K562 (cell line): ENCODE measurements at regions not wholly inside any gene's neighbourhood (a gene's known extent, or its start where the extent isn't known, plus 50 kb on each side); places are given as distances from the start of the nearest gene placed in this dataset.

Experiments
- ATAC-seq: fragments of 200-7000 bp; cut with Tn5 transposase; 3 replicates; pipeline ENCODE4 v1.9.1; 2020; ENCODE audit warnings: moderate library complexity
- BruUV-seq: library from RNA; stranded (reverse); fragments of 400-500 nt; replicated peaks from 2 replicates; lab custom pipeline; 2021; lab: Mats Ljungman, UMichigan
- CTCF ChIA-PET: fragments of 300-600 bp; formaldehyde crosslinking; extraction: SDS; loops from one replicate; lab custom pipeline; 2021; ENCODE audit warnings: low intra/inter-chr PET ratio; lab: Yijun Ruan, JAX
- POLR2A ChIA-PET: fragments of 300-600, 350-650 bp; sonication (Branson Sonifier 250); formaldehyde crosslinking; extraction: SDS; loops from one replicate; lab custom pipeline; 2021; ENCODE audit warnings: antibody characterized with exemption, inconsistent platforms; lab: Yijun Ruan, JAX
- DNase-seq, 4 experiments: peaks; one replicate each; pipeline versions ENCODE4 v3.0.0 to v3.0.0-alpha.2; 2011 to 2018; ENCODE audit warnings: low spot score in 3 of 4, mixed read lengths in 3 of 4; ENCODE audit errors: extremely low read depth in 1 of 4
- FAIRE-seq: peaks from 2 replicates; lab custom pipeline; 2011; peaks lifted over from hg19 to GRCh38; lab: Jason Lieb, UNC
- H2AFZ ChIP-seq: 2 replicates; pipeline ENCODE4 v1.6.0; 2011; ENCODE audit warnings: low read depth, low read length, control low read depth, inconsistent platforms
- H3K27ac ChIP-seq: fragments of 200-600 bp; 3 replicates; pipeline ENCODE4 v1.8.0; 2011; ENCODE audit warnings: low read depth, mild to moderate bottlenecking, control low read depth, inconsistent platforms, low read length, moderate library complexity, mixed read lengths; ENCODE audit errors: extremely low read depth
- H3K27me3 ChIP-seq, 2 experiments: fragments of 300-600 bp in 1 of 2; 2 replicates in 1 of 2; 3 replicates in 1 of 2; pipeline versions ENCODE4 v1.6.0 to v1.8.0; 2011; ENCODE audit warnings: inconsistent platforms in 2 of 2, low read length in 2 of 2, mild to moderate bottlenecking in 1 of 2, mixed read lengths in 1 of 2, moderate library complexity in 1 of 2; ENCODE audit not compliant: control insufficient read depth in 2 of 2, insufficient read depth in 2 of 2
- H3K36me3 ChIP-seq: fragments of 300-600 bp; 3 replicates; pipeline ENCODE4 v1.8.0; 2011; ENCODE audit warnings: mild to moderate bottlenecking, low read length, inconsistent platforms; ENCODE audit not compliant: control insufficient read depth, insufficient read depth
- H3K4me1 ChIP-seq, 2 experiments: fragments of 200-600 bp in 1 of 2; replicated peaks in 1 of 2; 2 replicates in 1 of 2; 3 replicates in 1 of 2; pipeline versions ENCODE4 v1.5.1 to v1.8.0; 2011; ENCODE audit warnings: inconsistent platforms in 2 of 2, low read length in 2 of 2, mild to moderate bottlenecking in 1 of 2, mixed read lengths in 1 of 2, moderate library complexity in 1 of 2; ENCODE audit not compliant: control insufficient read depth in 2 of 2, insufficient read depth in 2 of 2
- H3K4me2 ChIP-seq: 2 replicates; pipeline ENCODE4 v1.6.1; 2011; ENCODE audit warnings: low read length, control low read depth, inconsistent platforms, mixed read lengths; ENCODE audit not compliant: insufficient read depth
- H3K4me3 ChIP-seq: fragments of 200-600 bp; sonication (generic), shearing (Covaris generic); 2 replicates; pipeline ENCODE4 v1.5.1; 2016; ENCODE audit warnings: control low read depth, inconsistent platforms
- H3K79me2 ChIP-seq: fragments of 200-600 bp; 3 replicates; pipeline ENCODE4 v1.8.0; 2011; ENCODE audit warnings: low read length, inconsistent platforms; ENCODE audit not compliant: control insufficient read depth, insufficient read depth
- H3K9ac ChIP-seq, 2 experiments: 2 replicates each; pipeline versions ENCODE4 v1.6.0 to v1.6.1; 2011; ENCODE audit warnings: low read depth in 2 of 2, low read length in 2 of 2, control low read depth in 1 of 2, inconsistent platforms in 1 of 2, mild to moderate bottlenecking in 1 of 2, mixed read lengths in 1 of 2; ENCODE audit not compliant: insufficient read depth in 1 of 2
- H3K9me1 ChIP-seq: one replicate; pipeline ENCODE4 v1.6.0; 2011; ENCODE audit warnings: inconsistent platforms, mild to moderate bottlenecking, low read length, moderate library complexity; ENCODE audit not compliant: control insufficient read depth, insufficient read depth
- H3K9me3 ChIP-seq: replicated peaks from 2 replicates; pipeline ENCODE4 v1.5.1; 2011; ENCODE audit warnings: low read depth, low read length, inconsistent platforms; ENCODE audit not compliant: control insufficient read depth, insufficient read depth
- H4K20me1 ChIP-seq: replicated peaks from 2 replicates; pipeline ENCODE4 v1.6.1; 2011; ENCODE audit warnings: low read length, inconsistent platforms, mixed read lengths; ENCODE audit not compliant: control insufficient read depth, insufficient read depth
- BACH1 ChIP-seq: fragments of 200-800 bp; sonication (Bioruptor generic); IDR thresholded peaks from 2 replicates; pipeline ENCODE4 v1.6.1; 2016; ENCODE audit warnings: missing genetic modification characterization, missing compliant biosample characterization
- CREBBP ChIP-seq: IDR thresholded peaks from one replicate; pipeline ENCODE4 v1.6.1; 2012; ENCODE audit warnings: low read depth, mild to moderate bottlenecking, control low read depth, inconsistent platforms, low read length
- HDAC6 ChIP-seq: IDR thresholded peaks from 2 replicates; pipeline ENCODE4 v1.6.1; 2012; ENCODE audit warnings: low read depth, mild to moderate bottlenecking, control low read depth, inconsistent platforms, low read length, moderate library complexity
- HMG20B ChIP-seq: fragments of 250-450 bp; sonication (Bioruptor Pico); IDR thresholded peaks from 2 replicates; pipeline ENCODE4 v1.5.0; 2021; ENCODE audit warnings: mild to moderate bottlenecking
- KDM1A ChIP-seq, 2 experiments: fragments of 450-650 bp; IDR thresholded peaks; 2 replicates each; pipeline ENCODE4 v1.6.1; 2016; ENCODE audit warnings: mild to moderate bottlenecking in 2 of 2
- KLF16 ChIP-seq: IDR thresholded peaks from 2 replicates; pipeline ENCODE4 v1.6.1; 2016; ENCODE audit warnings: antibody characterized with exemption
- KLF6 ChIP-seq: fragments of 250-450 bp; sonication (Bioruptor Pico); IDR thresholded peaks from 2 replicates; pipeline ENCODE4 v1.4.0; 2020; ENCODE audit warnings: mild to moderate bottlenecking, moderate library complexity, borderline replicate concordance
- LARP7 ChIP-seq: fragments of 450-650 bp; IDR thresholded peaks from 2 replicates; pipeline ENCODE4 v1.6.1; 2016
- TAF9B ChIP-seq: fragments of 450-650 bp; IDR thresholded peaks from 2 replicates; pipeline ENCODE4 v1.6.1; 2018; ENCODE audit warnings: mild to moderate bottlenecking; ENCODE audit not compliant: partially characterized antibody
- ZBTB8A ChIP-seq: fragments of 450-650 bp; IDR thresholded peaks from 2 replicates; pipeline ENCODE4 v1.6.1; 2018; ENCODE audit warnings: mild to moderate bottlenecking, moderate library complexity; ENCODE audit not compliant: partially characterized antibody
- ZNF696 ChIP-seq: fragments of 250-450 bp; sonication (Bioruptor Pico); conservative IDR thresholded peaks from 2 replicates; pipeline ENCODE4 v1.4.0; 2020; ENCODE audit warnings: mild to moderate bottlenecking, moderate library complexity
- ZNF707 ChIP-seq: fragments of 250-450 bp; sonication (Bioruptor Pico); conservative IDR thresholded peaks from 2 replicates; pipeline ENCODE4 v1.8.0; 2022; ENCODE audit warnings: inconsistent platforms, mild to moderate bottlenecking, moderate library complexity
- WGBS: fragments of 100-300 bp; shearing (Covaris generic); methylation state at CpG from one replicate; pipeline ENCODE4 v1.1.6; 2016; ENCODE audit warnings: low coverage, mixed read lengths; ENCODE audit not compliant: insufficient coverage; ENCODE audit errors: missing lambda C conversion rate; 5-methylcytosine and 5-hydroxymethylcytosine counted together
- in situ Hi-C: fragments of 300-500 bp; cut with MboI; formaldehyde crosslinking; loops from 4 replicates; pipeline ENCODE4 v1.15.0; 2018; ENCODE audit warnings: inconsistent platforms, mixed read lengths
- intact Hi-C: fragments of 100-400 bp; cut with micrococcal nuclease; formaldehyde crosslinking; loops from 2 replicates; pipeline ENCODE4 v1.14.2; 2022
- TF ChIP-seq, protein P1 (sequence below): fragments of 450-650 bp; IDR thresholded peaks from 2 replicates; pipeline ENCODE4 v1.6.1; 2016; ENCODE audit warnings: missing biosample characterization, missing genetic modification characterization
- TF ChIP-seq, protein P2 (sequence below): sonication (generic); formaldehyde crosslinking; IDR thresholded peaks from 2 replicates; pipeline ENCODE4 v1.8.0; 2023; ENCODE audit warnings: mild to moderate bottlenecking, missing genetic modification reagents
- TF ChIP-seq, protein P3 (sequence below): IDR thresholded peaks from 2 replicates; pipeline ENCODE4 v1.6.1; 2011; ENCODE audit not compliant: insufficient read length; ENCODE audit errors: extremely low read depth

DNA sequence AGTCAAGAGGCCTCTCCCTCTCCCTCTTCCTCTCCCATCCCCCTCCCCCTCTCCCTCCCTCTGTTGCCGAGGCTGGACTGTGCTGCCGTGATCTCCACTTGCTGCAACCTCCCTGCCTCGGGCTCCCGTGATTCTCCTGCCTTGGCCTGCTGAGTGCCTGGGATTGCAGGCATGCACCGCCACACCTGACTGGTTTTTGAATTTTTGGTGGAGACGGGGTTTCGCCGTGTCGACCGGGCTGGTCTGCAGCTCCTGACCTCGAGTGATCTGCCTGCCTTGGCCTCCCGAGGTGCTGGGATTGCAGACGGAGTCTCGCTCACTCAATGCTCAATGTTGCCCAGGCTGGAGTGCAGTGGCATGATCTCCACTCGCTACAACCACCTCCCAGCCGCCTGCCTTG is 165.1 kb downstream of the CENPC start:
- ChIA-PET CTCF (no interaction called here), POLR2A (no interaction called here)
- no peak for ATAC-seq

DNA sequence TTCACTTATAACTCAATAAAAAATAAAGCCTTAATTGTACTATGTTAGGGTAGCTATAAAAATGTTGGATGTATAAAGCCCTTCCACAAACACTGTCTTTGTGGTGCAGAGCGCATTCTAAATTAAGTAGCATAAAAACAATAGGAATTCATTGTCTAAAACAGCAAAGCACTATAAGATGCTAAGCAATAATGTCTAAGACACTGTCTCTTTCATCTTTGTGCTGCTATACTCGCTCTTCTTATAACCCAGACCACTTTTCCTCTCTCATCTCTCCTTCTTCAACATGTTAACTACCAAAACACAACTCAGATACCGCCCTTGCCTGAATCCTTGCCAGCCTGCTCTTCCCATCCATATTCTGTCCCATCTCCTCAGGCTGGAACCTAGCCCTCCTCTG is 170.0 kb downstream of the CENPC start:
- Histone ChIP-seq H3K4me3 (no peak overlapping the region), H3K36me3 (no peaks in the 10 kb centered on the region), H3K27me3 (no peaks in the 10 kb centered on the region), H3K4me2 (no peak overlapping the region), H3K79me2 (no peaks in the 10 kb centered on the region), H3K9me3 (no peaks in the 10 kb centered on the region), H3K4me1 (no peaks in the 10 kb centered on the region), H3K9me1 (no peaks in the 10 kb centered on the region), H3K9ac (no peak overlapping the region), H2AFZ (no peak overlapping the region), H3K27ac (no peak overlapping the region), H4K20me1 (no peaks in the 10 kb centered on the region)
- no peak for FAIRE-seq
- ATAC-seq: no peak
- CTCF ChIA-PET: no interaction called here
- no TSS peak for BruUV-seq
- 6% methylated on average over 3 of the region's 3 CpGs for WGBS
- no peak for DNase-seq
- in situ Hi-C loops (no loop called here), intact Hi-C loops (no loop called here)
- POLR2A ChIA-PET: interaction anchor here (0.7 kb wide), 1 partner anchor 15 kb away, joined by 3 read pairs; no protein-coding TSS in a partner anchor
- TF ChIP-seq CREBBP (no peak), HDAC6 (no peak), ZNF696 (CRISPR knock-in tag) (no peak), KLF16 (no peak), BACH1 (tag) (no peak), ZBTB8A (no peak), KLF6 (CRISPR knock-in tag) (no peak)
- TF ChIP-seq, protein P1, sequence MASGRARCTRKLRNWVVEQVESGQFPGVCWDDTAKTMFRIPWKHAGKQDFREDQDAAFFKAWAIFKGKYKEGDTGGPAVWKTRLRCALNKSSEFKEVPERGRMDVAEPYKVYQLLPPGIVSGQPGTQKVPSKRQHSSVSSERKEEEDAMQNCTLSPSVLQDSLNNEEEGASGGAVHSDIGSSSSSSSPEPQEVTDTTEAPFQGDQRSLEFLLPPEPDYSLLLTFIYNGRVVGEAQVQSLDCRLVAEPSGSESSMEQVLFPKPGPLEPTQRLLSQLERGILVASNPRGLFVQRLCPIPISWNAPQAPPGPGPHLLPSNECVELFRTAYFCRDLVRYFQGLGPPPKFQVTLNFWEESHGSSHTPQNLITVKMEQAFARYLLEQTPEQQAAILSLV: no peak
- TF ChIP-seq, protein P2, sequence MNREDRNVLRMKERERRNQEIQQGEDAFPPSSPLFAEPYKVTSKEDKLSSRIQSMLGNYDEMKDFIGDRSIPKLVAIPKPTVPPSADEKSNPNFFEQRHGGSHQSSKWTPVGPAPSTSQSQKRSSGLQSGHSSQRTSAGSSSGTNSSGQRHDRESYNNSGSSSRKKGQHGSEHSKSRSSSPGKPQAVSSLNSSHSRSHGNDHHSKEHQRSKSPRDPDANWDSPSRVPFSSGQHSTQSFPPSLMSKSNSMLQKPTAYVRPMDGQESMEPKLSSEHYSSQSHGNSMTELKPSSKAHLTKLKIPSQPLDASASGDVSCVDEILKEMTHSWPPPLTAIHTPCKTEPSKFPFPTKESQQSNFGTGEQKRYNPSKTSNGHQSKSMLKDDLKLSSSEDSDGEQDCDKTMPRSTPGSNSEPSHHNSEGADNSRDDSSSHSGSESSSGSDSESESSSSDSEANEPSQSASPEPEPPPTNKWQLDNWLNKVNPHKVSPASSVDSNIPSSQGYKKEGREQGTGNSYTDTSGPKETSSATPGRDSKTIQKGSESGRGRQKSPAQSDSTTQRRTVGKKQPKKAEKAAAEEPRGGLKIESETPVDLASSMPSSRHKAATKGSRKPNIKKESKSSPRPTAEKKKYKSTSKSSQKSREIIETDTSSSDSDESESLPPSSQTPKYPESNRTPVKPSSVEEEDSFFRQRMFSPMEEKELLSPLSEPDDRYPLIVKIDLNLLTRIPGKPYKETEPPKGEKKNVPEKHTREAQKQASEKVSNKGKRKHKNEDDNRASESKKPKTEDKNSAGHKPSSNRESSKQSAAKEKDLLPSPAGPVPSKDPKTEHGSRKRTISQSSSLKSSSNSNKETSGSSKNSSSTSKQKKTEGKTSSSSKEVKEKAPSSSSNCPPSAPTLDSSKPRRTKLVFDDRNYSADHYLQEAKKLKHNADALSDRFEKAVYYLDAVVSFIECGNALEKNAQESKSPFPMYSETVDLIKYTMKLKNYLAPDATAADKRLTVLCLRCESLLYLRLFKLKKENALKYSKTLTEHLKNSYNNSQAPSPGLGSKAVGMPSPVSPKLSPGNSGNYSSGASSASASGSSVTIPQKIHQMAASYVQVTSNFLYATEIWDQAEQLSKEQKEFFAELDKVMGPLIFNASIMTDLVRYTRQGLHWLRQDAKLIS (CRISPR knock-in tag): no peak

More for the DNA sequence above, 165.1 kb downstream of the CENPC start:
- TF ChIP-seq HMG20B (CRISPR knock-in tag): no peak
- TF ChIP-seq LARP7: no peak
- peak in 1 of 2 experiments; percentile 70; a peak in 1 of 4 replicates for TF ChIP-seq KDM1A (IDR thresholded peaks at IDR 0.05)
- no peak for TF ChIP-seq TAF9B
- TF ChIP-seq, protein P3, sequence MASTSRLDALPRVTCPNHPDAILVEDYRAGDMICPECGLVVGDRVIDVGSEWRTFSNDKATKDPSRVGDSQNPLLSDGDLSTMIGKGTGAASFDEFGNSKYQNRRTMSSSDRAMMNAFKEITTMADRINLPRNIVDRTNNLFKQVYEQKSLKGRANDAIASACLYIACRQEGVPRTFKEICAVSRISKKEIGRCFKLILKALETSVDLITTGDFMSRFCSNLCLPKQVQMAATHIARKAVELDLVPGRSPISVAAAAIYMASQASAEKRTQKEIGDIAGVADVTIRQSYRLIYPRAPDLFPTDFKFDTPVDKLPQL: no peak
- TF ChIP-seq ZNF707 (CRISPR knock-in tag): no peak
- DNase-seq (no peak), FAIRE-seq (no peak)
- no peaks in the 10 kb centered on the region for H3K4me1 ChIP-seq
- in situ Hi-C loops: no loop called here
- H3K79me2 ChIP-seq: no peaks in the 10 kb centered on the region
- WGBS: 12% methylated on average over 16 of the region's 16 CpGs
- H3K36me3 ChIP-seq: no peaks in the 10 kb centered on the region
- no peak overlapping the region for H3K4me3 ChIP-seq
- intact Hi-C loops: no loop called here
- H2AFZ ChIP-seq: no peak overlapping the region
- no TSS peak for BruUV-seq
- H3K9me3 ChIP-seq: no peaks in the 10 kb centered on the region
- no peak overlapping the region for H3K27ac ChIP-seq
- no peak overlapping the region for H3K4me2 ChIP-seq
- H3K27me3 ChIP-seq: no peaks in the 10 kb centered on the region
- no peak overlapping the region for H3K9ac ChIP-seq
- no peaks in the 10 kb centered on the region for H3K9me1 ChIP-seq
- H4K20me1 ChIP-seq: no peaks in the 10 kb centered on the region
